ENCODE measurements at regions not wholly inside any gene's neighbourhood (a gene's known extent, or its start where the extent isn't known, plus 50 kb on each side); places are given as distances from the start of the nearest gene placed in this dataset.

GRCh38 chr1:22328331-22329147 is 123.1 kb upstream of the ZBTB40 start:
- FAIRE-seq (no peak), ATAC-seq (no peak), DNase-seq (ENCODE audit: low spot score) (no peak)
- no peak overlapping the region for H3K9ac ChIP-seq (ENCODE audit: insufficient read depth, low read depth, low read length)
- H3K79me2 ChIP-seq (ENCODE audit: insufficient read depth, low read length), result no peaks in the 10 kb centered on the region
- WGBS (ENCODE audit: low lambda C conversion rate), result 34% methylated on average over 17 of the region's 17 CpGs
- no peaks in the 10 kb centered on the region for H3K4me1 ChIP-seq (ENCODE audit: insufficient read depth, low read length)
- intact Hi-C loops (cut with micrococcal nuclease; ENCODE audit: unreplicated experiment) (no loop called here), in situ Hi-C loops (cut with HindIII; ENCODE audit: extremely low pct_ligation_motif_present, low pct_unique_long_range_greater_than_20kb) (no loop called here)
- ChIA-PET POLR2A (no interaction called here), CTCF (ENCODE audit: low intra/inter-chr PET ratio, low total read pairs) (no interaction called here)
- H3K4me2 ChIP-seq (ENCODE audit: low read depth, low read length), result no peak overlapping the region
- H3K27me3 ChIP-seq (ENCODE audit: control insufficient read depth in 1 of 2, insufficient read depth in 2 of 2, low read length in 2 of 2), result peaks cover 1 to 73% of the 10 kb centered on the region in 2 experiments; a peak in 4 of 5 replicates
- no TSS peak for BruUV-seq (replicated peaks)
- no peak overlapping the region for H3K27ac ChIP-seq (ENCODE audit: extremely low read length, insufficient read depth, low read length)
- no peaks in the 10 kb centered on the region for H3K36me3 ChIP-seq (replicated peaks in 1 of 2; ENCODE audit: control insufficient read depth in 1 of 2, insufficient read depth in 2 of 2, low read length in 2 of 2)
- no peaks in the 10 kb centered on the region for H4K20me1 ChIP-seq (ENCODE audit: insufficient read depth, low read length)
- no peak overlapping the region for H3K4me3 ChIP-seq (replicated peaks in 1 of 3; ENCODE audit: insufficient read depth in 1 of 3, low read depth in 2 of 3, low read length in 3 of 3)
- no peak for TF ChIP-seq ZBTB4 (CRISPR knock-in tag; IDR thresholded peaks at IDR 0.05; ENCODE audit: borderline replicate concordance)
- TF ChIP-seq RFX1 (IDR thresholded peaks at IDR 0.05), result no peak
- no peak overlapping the region for H2AFZ ChIP-seq (ENCODE audit: low read length)
- H3K9me3 ChIP-seq (ENCODE audit: low read length), result no peaks in the 10 kb centered on the region

DNA sequence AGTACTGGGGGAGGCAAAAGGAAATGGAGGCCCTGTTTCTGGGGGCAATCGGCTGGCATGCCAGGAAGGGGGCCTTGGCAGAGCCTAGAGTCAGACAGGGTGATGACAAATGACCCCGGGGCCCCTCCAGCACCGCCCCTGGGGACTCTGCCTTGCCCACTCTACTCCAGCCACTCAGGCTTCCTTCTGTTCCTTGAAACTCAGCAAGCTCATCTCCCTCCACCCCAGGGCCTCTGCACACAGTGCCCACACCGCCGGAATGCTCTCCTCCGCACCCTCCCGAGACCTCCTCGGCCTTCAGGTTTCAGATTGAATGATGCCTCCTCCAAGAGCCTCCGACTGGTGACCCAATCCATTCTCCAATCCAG is 122.5 kb upstream of the ZBTB40 start:
- WGBS (ENCODE audit: low lambda C conversion rate), result 51% methylated on average over 7 of the region's 9 CpGs
- peaks cover 1 to 73% of the 10 kb centered on the region in 2 experiments; a peak in 4 of 5 replicates for H3K27me3 ChIP-seq (ENCODE audit: control insufficient read depth in 1 of 2, insufficient read depth in 2 of 2, low read length in 2 of 2)
- H3K4me1 ChIP-seq (ENCODE audit: insufficient read depth, low read length), result no peaks in the 10 kb centered on the region
- H2AFZ ChIP-seq (ENCODE audit: low read length), result no peak overlapping the region
- no TSS peak for BruUV-seq (replicated peaks)
- no peaks in the 10 kb centered on the region for H3K9me3 ChIP-seq (ENCODE audit: low read length)
- no peak overlapping the region for H3K4me3 ChIP-seq (replicated peaks in 1 of 3; ENCODE audit: insufficient read depth in 1 of 3, low read depth in 2 of 3, low read length in 3 of 3)
- ChIA-PET POLR2A (no interaction called here), CTCF (ENCODE audit: low intra/inter-chr PET ratio, low total read pairs) (no interaction called here)
- H3K9ac ChIP-seq (ENCODE audit: insufficient read depth, low read depth, low read length), result no peak overlapping the region
- ATAC-seq (no peak), DNase-seq (ENCODE audit: low spot score) (no peak), FAIRE-seq (no peak)
- H3K79me2 ChIP-seq (ENCODE audit: insufficient read depth, low read length), result no peaks in the 10 kb centered on the region
- H3K27ac ChIP-seq (ENCODE audit: extremely low read length, insufficient read depth, low read length), result no peak overlapping the region
- H4K20me1 ChIP-seq (ENCODE audit: insufficient read depth, low read length), result no peaks in the 10 kb centered on the region
- in situ Hi-C loops (cut with HindIII; ENCODE audit: extremely low pct_ligation_motif_present, low pct_unique_long_range_greater_than_20kb) (no loop called here), intact Hi-C loops (cut with micrococcal nuclease; ENCODE audit: unreplicated experiment) (no loop called here)
- no peaks in the 10 kb centered on the region for H3K36me3 ChIP-seq (replicated peaks in 1 of 2; ENCODE audit: control insufficient read depth in 1 of 2, insufficient read depth in 2 of 2, low read length in 2 of 2)
- no peak overlapping the region for H3K4me2 ChIP-seq (ENCODE audit: low read depth, low read length)
- no peak for TF ChIP-seq EZH2 (conservative IDR thresholded peaks at IDR 0.05; ENCODE audit: low read depth, low read length)
- no peak for TF ChIP-seq GLI4 (CRISPR knock-in tag; IDR thresholded peaks at IDR 0.05; ENCODE audit: borderline replicate concordance)
- no peak for TF ChIP-seq GFI1 (CRISPR knock-in tag; IDR thresholded peaks at IDR 0.05; ENCODE audit: borderline replicate concordance)
- no peak for TF ChIP-seq CEBPG (CRISPR knock-in tag; IDR thresholded peaks at IDR 0.05)
- no peak for TF ChIP-seq SOX5 (CRISPR knock-in tag; IDR thresholded peaks at IDR 0.05; ENCODE audit: borderline replicate concordance)
- TF ChIP-seq GABPA (IDR thresholded peaks at IDR 0.05; ENCODE audit: low read depth, low read length), result no peak
- TF ChIP-seq GABPA (CRISPR knock-in tag; IDR thresholded peaks at IDR 0.05; ENCODE audit: low read depth), result no peak
- no peak for TF ChIP-seq ZNF589 (CRISPR knock-in tag; conservative IDR thresholded peaks at IDR 0.05)
- no peak for TF ChIP-seq MAF1 (CRISPR knock-in tag; IDR thresholded peaks at IDR 0.05; ENCODE audit: borderline replicate concordance)
- TF ChIP-seq ZNF335 (CRISPR knock-in tag; IDR thresholded peaks at IDR 0.05), result no peak
- TF ChIP-seq, protein P1, sequence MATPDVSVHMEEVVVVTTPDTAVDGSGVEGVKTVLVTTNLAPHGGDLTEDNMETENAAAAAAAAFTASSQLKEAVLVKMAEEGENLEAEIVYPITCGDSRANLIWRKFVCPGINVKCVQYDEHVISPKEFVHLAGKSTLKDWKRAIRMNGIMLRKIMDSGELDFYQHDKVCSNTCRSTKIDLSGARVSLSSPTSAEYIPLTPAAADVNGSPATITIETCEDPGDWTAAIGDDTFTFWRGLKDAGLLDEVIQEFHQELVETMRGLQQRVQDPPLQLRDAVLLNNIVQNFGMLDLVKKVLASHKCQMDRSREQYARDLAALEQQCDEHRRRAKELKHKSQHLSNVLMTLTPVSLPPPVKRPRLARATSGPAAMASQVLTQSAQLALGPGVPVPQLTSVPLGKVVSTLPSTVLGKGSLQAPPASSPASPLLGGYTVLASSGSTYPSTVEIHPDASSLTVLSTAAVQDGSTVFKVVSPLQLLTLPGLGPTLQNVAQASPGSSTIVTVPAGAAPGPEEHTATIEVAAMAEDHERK (CRISPR knock-in tag; IDR thresholded peaks at IDR 0.05; ENCODE audit: low read depth), result no peak
- TF ChIP-seq KLF15 (CRISPR knock-in tag; IDR thresholded peaks at IDR 0.05; ENCODE audit: borderline replicate concordance), result no peak
- TF ChIP-seq TEAD2 (CRISPR knock-in tag; IDR thresholded peaks at IDR 0.05), result no peak
- TF ChIP-seq TGIF2 (CRISPR knock-in tag; IDR thresholded peaks at IDR 0.05), result no peak

Measured in HepG2 (cell line).